Parathyroid adenoma (tissue), 2 donors: ENCODE measurements at regions not wholly inside any gene's neighbourhood (a gene's known extent, or its start where the extent isn't known, plus 50 kb on each side); places are given as distances from the start of the nearest gene placed in this dataset.
"Not testable (repeated sequence)": the region's sequence is repeated elsewhere in the genome, so short reads cannot be mapped to it uniquely, and the experiment has no call there.

Experiments
- H2AFZ ChIP-seq: fragments of 300-600 bp; sonication (generic); one replicate; pipeline ENCODE4 v1.7.0; 2017; ENCODE audit warnings: antibody characterized with exemption, mild to moderate bottlenecking
- H3K27ac ChIP-seq: fragments of 300-600 bp; sonication (generic); one replicate; pipeline ENCODE4 v1.7.0; 2017
- H3K27me3 ChIP-seq: fragments of 300-600 bp; sonication (generic); one replicate; pipeline ENCODE4 v1.7.0; 2017; ENCODE audit warnings: low read length; ENCODE audit not compliant: control insufficient read depth, insufficient read depth
- H3K36me3 ChIP-seq: fragments of 300-600 bp; sonication (generic); one replicate; pipeline ENCODE4 v1.7.0; 2017; ENCODE audit warnings: low read length; ENCODE audit not compliant: control insufficient read depth, insufficient read depth
- H3K4me1 ChIP-seq: fragments of 300-600 bp; sonication (generic); one replicate; pipeline ENCODE4 v1.7.0; 2017; ENCODE audit warnings: control low read depth
- H3K4me2 ChIP-seq: fragments of 300-600 bp; sonication (generic); one replicate; pipeline ENCODE4 v1.7.0; 2017; ENCODE audit warnings: low read length
- H3K4me3 ChIP-seq: fragments of 300-600 bp; sonication (generic); one replicate; pipeline ENCODE4 v1.7.0; 2017; ENCODE audit warnings: low read depth, low read length
- H3K79me2 ChIP-seq: fragments of 300-600 bp; sonication (generic); one replicate; pipeline ENCODE4 v1.7.0; 2017; ENCODE audit warnings: control low read depth
- H3K9ac ChIP-seq: fragments of 300-600 bp; sonication (generic); one replicate; pipeline ENCODE4 v1.7.0; 2017; ENCODE audit warnings: mild to moderate bottlenecking
- H3K9me3 ChIP-seq: fragments of 300-600 bp; sonication (generic); one replicate; pipeline ENCODE4 v1.7.0; 2017; ENCODE audit warnings: low read length; ENCODE audit not compliant: control insufficient read depth
- CTCF ChIP-seq: fragments of 300-600 bp; sonication (generic); IDR thresholded peaks from one replicate; pipeline ENCODE4 v1.7.0; 2017; ENCODE audit warnings: antibody characterized with exemption, mild to moderate bottlenecking
- donor health status: primary hyperparathyroidism.

GRCh38 chr18:46224181-46224775 is 120.1 kb downstream of the HAUS1 start:
- Histone ChIP-seq H3K79me2 (peaks cover 16% of the 10 kb centered on the region), H3K4me1 (peaks cover 26% of the 10 kb centered on the region), H3K9ac (no peak overlapping the region)

GRCh38 chr18:46226461-46226860 is 122.3 kb downstream of the HAUS1 start:
- Histone ChIP-seq H3K9ac (no peak overlapping the region), H3K27ac (peak overlapping the region; percentile 43), H3K4me3 (no peak overlapping the region), H3K4me1 (peaks cover 26% of the 10 kb centered on the region), H3K36me3 (no peaks in the 10 kb centered on the region), H3K27me3 (no peaks in the 10 kb centered on the region), H3K4me2 (no peak overlapping the region), H2AFZ (no peak overlapping the region), H3K9me3 (no peaks in the 10 kb centered on the region), H3K79me2 (peaks cover 11% of the 10 kb centered on the region)
- TF ChIP-seq CTCF = no peak

More at GRCh38 chr18:46224181-46224775, 120.1 kb downstream of the HAUS1 start:
- H3K36me3 ChIP-seq = no peaks in the 10 kb centered on the region
- no peaks in the 10 kb centered on the region for H3K27me3 ChIP-seq
- peak overlapping the region; percentile 14 for H3K4me3 ChIP-seq
- no peak overlapping the region for H3K4me2 ChIP-seq
- no peaks in the 10 kb centered on the region for H3K9me3 ChIP-seq
- no peak for TF ChIP-seq CTCF
- H3K27ac ChIP-seq = peak overlapping the region; percentile 5
- H2AFZ ChIP-seq = no peak overlapping the region

GRCh38 chr18:46229641-46230040 is 125.5 kb downstream of the HAUS1 start:
- peaks cover 21% of the 10 kb centered on the region for H3K79me2 ChIP-seq
- H3K4me3 ChIP-seq, H3K27ac ChIP-seq, H3K4me2 ChIP-seq, H3K9me3 ChIP-seq, H3K9ac ChIP-seq, H3K36me3 ChIP-seq, H2AFZ ChIP-seq, H3K27me3 ChIP-seq: not testable (repeated sequence)
- H3K4me1 ChIP-seq = peaks cover 15% of the 10 kb centered on the region

GRCh38 chr18:46236156-46236555 is 132.0 kb downstream of the HAUS1 start:
- H3K4me1 ChIP-seq = peaks cover 11% of the 10 kb centered on the region
- TF ChIP-seq CTCF = no peak
- no peak overlapping the region for H3K9ac ChIP-seq
- H3K36me3 ChIP-seq = no peaks in the 10 kb centered on the region
- H3K79me2 ChIP-seq = peaks cover 35% of the 10 kb centered on the region
- H2AFZ ChIP-seq = no peak overlapping the region
- H3K27ac ChIP-seq = no peak overlapping the region
- H3K27me3 ChIP-seq = no peaks in the 10 kb centered on the region
- H3K4me3 ChIP-seq = no peak overlapping the region
- H3K9me3 ChIP-seq = no peaks in the 10 kb centered on the region
- H3K4me2 ChIP-seq = no peak overlapping the region

GRCh38 chr18:46237891-46238290 is 133.7 kb downstream of the HAUS1 start:
- Histone ChIP-seq H3K4me2 (no peak overlapping the region), H2AFZ (no peak overlapping the region), H3K27ac (no peak overlapping the region), H3K36me3 (no peaks in the 10 kb centered on the region), H3K4me1 (peaks cover 11% of the 10 kb centered on the region), H3K4me3 (no peak overlapping the region), H3K9ac (no peak overlapping the region), H3K79me2 (peaks cover 41% of the 10 kb centered on the region), H3K9me3 (no peaks in the 10 kb centered on the region), H3K27me3 (no peaks in the 10 kb centered on the region)
- TF ChIP-seq CTCF = no peak
